GM19468 (cell line): ENCODE measurements at regions not wholly inside any gene's neighbourhood (a gene's known extent, or its start where the extent isn't known, plus 50 kb on each side); places are given as distances from the start of the nearest gene placed in this dataset.

ENCODE experiments used
- ATAC-seq: cut with Tn5 transposase; IDR thresholded peaks from one replicate; pipeline ENCODE4 v1.9.1; 2021; ENCODE audit warnings: mild to moderate bottlenecking, moderate library complexity, moderate number of reproducible peaks; ENCODE audit not compliant: unreplicated experiment; ENCODE audit errors: extremely low read depth

DNA sequence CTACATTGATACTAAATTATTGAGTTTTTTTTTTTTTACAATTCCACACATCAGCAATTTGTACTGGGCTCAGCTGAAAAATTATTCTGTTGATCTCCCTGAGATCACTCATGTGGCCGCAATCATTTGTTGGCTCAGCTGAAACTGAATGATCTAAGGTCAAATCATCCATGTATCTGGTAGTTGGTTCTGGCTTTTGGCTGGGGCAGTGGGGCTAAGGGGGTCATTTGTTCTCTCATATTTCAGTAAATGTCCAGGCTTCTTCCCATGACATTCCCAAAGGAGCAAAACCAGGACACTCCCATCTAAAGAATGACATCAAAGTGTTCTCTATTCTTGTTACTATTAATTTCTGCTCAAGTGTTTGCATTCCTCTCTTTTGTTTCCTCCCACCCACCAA lies 806.7 kb upstream of the ADGRL2 start:
- ATAC-seq, result no peak

DNA sequence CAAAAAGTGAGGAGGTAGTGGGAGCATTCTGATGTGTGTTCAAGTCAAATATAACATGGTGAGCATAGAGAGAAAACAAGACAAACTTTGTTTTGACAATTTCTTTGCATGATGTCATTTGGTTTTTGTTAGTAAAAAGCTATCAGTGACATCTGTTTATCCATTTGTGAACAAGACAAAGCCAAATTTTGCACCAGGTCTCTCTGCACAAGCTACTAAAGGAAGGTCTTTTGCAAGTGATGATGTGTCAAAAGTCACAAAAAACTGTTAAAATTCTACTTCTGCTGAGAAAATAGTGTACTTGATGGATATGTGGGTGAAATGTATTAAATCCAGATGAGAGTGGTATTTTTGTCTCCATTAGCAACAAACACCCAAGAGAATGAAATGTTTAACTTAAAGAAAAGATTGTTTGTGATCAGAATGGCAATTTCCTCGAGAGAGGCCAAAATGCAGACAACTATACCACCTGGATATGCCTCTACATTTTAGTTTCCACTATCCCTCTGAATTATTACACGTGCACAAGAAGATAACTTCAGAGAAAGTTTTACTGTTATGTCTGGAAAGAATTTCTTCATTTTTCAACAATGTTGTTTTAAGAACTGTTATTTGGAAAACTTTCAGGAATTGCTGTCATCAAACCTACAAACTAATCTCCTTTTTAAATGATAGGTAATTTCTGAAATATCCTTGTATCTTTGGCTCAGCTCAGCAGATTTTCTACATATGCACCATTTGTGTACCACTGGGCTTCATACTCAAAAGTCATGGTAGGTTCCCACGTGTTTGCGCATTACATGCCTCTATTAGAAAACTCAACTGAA lies 807.4 kb upstream of the ADGRL2 start:
- ATAC-seq, result no peak

DNA sequence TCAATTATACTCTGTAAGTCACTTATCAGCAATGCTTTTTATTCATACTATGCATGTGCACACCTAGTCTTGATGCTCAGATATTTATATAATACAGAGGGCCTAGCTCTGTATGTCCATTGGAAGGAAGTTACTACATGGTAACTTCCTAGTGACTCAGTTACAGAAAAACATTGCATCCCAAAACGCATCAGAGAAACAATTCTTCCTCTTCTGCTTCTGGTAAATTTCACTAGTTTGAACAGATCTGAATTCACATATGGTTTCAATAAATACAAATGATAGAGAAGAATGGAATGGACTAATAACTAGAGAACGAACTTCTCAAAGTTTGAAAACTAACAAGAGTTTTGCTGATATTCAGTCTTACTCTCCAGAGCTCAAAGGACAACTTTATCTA lies 811.3 kb upstream of the ADGRL2 start:
- no peak for ATAC-seq

DNA sequence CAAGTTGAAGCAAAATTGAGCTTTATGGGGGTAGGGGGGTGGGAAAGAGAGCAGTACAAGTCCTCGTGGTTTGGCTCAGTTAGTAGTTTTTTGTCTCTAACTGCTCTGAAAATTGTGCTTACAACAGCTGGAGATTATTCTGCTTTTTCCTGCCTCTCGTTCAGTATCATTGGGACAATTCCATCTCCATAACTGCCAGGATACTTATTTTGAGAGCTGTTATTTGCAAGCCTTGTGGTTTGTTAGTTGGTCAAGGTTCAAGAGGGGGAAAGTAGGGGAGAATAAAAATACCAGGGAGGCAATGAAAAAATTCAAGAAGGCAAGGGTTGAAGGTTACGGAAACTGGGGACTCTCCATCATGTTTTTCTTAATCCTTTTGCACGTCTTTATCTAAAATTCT lies 811.8 kb upstream of the ADGRL2 start:
- ATAC-seq, result no peak

DNA sequence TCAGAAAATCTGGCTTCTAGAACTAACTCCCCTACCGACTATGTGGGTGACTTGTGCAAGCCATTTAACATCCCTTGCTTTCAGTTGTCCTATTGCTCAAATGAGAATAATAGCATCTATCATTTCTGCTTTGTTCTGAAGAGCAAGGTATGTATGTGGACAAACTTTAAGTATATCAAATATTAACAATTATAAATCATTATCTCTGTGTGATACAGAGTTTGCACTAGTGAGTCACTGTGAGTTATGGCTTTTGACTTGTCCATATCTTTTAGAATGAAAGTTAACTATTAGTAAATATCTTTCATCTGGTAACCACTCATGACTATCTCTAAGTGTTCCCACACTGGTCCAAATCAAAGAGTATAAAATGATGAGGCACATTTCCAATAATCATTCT lies 812.9 kb upstream of the ADGRL2 start:
- no peak for ATAC-seq

DNA sequence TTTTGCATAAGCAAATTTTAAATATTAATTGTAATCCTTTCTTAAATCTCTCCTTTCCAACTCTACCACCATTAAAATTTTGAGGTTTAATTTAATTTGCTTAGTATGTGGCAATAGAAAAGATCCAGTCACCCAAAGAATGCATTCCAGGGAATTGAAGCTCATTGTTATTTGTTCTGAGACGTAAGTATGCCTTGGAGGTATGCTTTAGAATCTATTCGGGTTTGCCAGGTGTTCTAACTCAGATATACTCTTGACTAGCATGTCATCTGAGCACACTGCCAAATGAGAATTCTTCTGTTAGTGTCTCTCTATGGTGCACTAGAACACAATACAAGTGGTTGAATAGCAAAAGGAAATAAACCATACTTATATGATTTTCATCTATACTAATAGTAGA lies 813.6 kb upstream of the ADGRL2 start:
- ATAC-seq, result no peak

DNA sequence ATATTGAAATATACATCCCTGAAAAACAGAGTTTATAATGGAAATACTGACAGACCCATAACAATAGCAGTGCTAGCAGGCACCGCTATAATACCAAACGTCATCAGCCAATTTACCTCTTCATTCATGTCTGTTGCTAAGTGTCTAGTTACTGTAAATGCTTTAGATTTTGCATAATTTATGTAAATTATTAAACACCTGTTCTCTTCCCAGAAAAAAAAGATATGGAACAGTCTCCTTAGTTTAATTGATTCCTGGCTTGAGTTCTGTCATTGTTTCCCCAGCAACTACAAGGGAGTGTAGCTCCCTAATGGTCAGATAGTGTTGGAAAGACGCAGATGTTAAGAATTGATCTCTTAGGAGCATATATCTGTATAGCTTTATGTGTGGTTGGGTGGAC lies 817.9 kb upstream of the ADGRL2 start:
- ATAC-seq, result no peak

DNA sequence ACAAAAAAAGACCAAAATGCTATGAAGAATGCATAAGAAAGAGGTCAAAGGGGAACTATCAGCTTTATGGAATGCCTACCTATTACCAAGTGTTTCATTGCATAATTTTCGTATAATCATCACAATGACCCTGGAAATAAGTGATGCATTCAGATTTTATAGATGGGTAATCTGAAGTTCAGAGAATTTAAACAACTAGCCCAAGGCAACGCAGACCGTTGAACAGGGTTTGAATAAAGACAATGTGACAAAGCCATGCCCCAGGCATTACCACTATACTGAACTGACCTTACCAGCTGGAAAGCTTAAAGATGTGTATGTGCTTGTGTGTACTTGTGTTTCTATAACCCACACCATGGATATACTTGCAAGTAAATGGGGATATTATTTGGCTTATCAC lies 827.6 kb upstream of the ADGRL2 start:
- ATAC-seq, result no peak

DNA sequence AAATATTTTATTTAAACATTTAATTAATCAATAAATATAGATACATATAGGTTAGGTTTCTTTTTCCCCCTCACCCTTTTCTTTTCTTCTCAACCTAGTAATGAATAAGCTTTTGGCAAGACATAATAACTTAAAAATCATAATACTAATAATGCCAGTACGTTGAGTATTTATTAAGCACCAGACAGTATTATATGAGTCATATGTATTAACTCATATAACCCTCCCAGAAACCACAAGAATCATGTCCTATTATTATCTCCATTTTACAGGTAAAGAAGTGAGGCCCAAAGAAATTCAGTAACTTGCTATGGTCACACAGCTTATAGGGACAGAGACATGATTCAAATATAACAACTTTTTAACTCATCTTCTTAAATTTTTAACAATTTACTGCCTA lies 834.5 kb upstream of the ADGRL2 start:
- ATAC-seq, result no peak

DNA sequence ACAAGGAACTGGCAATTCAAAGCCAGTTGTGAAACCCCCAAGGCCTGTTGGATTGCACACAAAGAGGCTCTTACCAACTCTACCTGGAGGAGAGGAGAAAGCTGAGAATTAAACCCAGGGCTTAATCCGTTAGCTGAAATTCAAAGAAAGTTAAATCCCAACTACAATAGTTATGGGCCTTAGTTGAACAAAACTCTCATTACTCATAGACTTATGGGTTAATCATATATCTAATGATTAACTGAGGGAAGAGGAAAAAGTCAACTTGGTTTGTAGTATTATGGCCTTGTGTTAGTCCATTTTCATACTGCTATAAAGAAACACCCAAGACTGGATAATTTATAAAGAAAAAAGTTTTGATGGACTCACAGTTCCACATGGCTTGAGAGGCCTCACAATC lies 838.2 kb upstream of the ADGRL2 start:
- ATAC-seq, result no peak

DNA sequence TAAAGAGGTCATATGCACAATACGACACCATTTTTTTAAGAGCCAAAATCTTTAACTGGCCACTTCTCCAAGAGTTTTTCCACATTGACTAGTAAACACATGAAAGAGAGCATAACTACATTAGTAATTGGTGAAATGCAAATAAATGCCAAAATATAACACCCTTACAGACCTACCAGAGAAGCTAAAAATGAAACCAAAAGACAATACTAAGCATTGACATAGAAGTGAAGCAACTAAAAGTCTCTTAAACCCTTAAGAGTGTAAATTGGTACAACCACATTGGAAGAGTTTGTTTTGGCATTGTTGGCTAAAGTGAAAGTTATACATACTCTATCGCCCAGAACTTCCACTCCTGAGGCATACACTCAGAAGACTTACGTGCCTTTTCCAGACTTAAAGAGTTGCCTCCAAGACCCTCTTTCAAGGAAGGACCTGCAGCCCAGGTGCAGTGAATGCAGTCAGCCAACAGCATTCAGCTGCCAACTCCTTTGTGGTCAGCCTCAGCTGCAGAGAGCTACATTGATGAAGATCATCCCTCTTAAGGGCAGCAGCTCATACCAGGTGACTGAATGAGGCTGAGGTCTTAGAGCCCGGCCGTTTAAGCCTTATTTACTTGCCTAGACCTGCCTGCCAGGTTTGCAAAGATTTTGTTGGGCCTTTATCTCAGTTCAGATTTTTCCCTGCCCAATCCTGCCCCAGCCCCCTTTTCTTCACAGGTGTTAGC lies 839.1 kb upstream of the ADGRL2 start:
- ATAC-seq, result no peak

DNA sequence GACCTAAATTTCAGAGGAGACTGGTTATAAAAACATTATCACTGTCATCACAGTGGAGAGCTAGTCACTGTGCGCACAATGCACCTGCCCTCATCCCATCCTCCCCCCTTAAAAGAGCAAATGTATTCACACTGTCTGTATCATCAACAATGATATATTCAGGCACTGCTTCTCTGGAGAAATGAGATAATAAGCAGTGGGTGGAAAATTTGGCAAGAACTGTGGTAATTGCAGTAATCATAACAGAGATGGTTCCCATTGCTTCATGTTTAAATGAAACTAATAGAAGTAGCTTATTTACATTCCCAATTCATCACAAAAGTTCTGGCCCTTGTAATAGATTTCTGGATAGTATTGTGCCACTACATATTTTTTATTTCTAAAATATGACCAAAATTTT lies 867.4 kb upstream of the ADGRL2 start:
- no peak for ATAC-seq

DNA sequence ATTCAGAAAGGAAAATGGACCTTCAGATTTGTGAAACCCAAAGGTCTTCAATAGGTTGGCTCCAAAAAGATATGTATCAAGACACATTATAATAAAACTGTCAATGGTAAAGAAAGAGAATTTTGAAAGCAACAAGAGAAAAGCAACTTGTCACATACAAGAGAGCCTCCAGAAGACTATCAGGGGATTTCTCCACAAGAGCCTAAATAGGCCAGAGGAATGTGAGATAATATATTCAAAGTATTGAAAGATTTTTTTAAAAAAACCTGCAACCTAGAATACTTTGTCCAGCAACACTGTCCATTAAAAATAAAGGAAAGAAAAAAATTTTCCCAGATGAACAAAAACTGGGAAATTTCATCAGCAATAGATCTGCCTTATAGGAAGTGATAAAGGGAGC lies 869.6 kb upstream of the ADGRL2 start:
- no peak for ATAC-seq

DNA sequence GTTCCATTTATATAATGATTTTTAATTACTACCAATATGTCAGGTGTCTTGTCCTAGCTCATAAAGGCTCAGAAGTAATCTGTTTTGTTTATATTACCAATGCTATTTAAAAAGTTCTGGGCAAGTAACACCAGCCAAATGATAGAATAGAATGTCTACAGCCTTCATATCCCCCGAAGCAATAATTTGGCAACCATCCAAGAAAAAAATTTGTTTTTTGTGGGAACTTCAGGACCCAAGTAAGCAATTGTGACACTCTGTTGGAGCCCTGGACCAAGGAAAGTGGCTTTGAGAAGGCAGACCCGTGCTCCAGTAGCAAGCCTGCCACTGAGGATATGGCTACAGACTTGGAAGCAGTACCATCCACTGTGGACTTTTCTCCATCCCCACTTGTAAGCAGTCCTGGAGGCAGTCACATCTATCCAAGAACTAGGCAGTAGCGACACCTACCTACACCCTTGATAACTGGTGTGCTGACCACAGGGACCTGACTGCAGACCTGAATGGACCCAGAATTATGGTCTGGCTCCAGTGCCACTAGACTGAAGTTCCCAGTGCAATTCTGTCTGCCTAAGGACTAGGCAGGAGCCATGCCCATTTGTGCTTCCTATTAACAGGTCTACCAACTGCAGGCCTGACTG lies 870.7 kb upstream of the ADGRL2 start:
- no peak for ATAC-seq

DNA sequence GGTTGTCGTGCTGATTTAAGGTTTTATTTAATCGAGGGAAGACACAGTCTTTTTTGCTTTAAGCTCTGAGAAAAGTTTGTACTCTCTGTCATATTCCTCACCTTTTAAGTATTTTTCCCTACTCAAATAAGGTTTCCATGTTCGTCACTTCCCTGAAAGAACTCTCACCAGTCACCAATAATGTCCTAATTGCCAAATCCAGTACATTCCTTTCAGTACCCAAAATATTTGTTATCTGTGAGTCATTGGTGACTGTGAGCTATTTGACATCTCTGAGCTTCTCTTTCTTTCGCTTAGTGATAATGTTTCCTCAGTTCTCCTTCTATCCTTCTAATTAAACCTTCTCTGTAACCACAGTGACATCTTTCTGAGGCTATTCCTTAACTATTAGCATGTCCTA lies 874.2 kb upstream of the ADGRL2 start:
- ATAC-seq, result no peak

DNA sequence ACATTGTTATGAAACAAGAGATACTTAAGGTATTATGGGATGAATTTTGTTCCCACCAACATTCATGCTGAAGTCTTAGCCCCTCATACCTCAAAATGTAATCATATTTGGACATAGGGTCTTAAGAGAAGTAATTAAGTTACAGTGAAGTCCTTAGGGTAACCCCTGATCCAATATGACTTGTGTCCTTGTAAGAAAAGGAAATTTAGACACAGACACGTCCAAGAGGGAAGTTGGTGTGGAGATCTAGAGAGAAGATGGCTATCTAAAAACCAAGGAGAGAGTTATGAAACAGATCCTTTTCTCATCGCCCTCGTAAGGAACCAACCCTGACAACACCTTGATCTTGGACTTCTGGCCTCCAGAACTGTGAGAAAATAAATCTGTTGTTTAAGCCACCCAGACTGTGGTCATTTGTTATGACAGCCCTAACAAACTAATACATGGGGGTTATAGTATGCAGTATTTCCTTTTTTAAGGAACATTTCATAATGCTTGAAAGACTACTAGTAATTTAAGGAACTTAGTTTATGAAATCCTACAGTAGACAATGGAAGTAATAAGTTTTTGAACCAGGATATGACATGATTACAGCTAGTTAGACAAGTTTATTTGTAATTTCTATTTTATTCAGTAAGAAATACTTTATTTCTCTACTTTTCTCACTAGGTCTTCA lies 875.5 kb upstream of the ADGRL2 start:
- no peak for ATAC-seq

DNA sequence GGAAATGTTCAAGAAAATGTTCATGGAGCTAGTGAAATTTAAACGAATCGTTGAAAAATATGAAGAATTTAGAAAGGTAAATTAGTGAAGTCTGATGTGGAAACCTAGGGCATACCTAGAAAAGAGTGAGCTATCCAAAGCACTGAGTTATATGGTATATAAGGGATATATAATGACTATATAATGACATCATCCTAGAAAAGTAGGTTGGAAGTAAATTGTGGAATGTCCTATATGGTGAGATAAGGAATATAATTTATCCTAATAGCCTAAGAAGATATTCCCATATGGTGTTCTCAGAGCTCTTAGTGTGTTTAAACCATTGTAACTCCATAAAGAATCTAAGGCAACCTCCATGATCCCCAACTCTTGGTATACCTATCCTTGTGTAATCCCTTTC lies 876.4 kb upstream of the ADGRL2 start:
- no peak for ATAC-seq

DNA sequence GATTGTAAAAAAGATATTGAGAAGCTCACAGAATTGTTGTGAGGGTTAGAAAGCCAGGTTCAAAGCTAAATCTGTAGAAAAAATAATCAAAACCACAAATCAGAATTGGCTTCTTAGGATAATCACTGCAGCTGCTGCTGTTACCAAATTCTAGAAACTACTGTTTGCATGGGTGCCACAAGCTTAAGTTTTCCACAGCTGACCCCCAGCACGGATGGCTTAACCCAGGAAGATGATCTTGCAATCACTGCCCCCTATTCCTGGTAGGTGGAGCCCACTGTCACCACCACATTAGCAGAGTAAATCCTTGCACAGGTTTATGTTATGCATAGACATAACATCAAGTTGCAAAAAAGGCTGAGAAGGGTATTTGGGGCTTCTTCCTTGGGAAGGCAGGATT lies 877.8 kb upstream of the ADGRL2 start:
- no peak for ATAC-seq

DNA sequence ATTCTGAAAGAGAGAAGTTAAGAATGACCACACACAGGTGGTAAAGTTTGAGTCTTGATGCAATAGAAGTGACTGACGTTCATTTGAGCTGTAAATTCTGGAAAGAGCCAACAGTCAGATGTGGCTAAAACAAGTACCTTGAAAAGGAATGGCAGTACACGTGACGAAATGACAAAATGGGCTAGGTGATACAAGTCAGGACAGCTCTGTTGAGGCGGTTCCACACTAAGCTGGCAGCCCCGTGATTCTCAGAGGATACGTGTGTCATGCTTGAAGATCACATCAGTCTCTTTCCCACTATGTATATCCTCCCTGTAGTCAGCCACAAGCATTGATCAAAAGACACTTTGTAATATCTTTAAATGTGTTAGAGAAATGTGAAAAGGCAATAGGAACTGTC lies 881.3 kb upstream of the ADGRL2 start:
- no peak for ATAC-seq

DNA sequence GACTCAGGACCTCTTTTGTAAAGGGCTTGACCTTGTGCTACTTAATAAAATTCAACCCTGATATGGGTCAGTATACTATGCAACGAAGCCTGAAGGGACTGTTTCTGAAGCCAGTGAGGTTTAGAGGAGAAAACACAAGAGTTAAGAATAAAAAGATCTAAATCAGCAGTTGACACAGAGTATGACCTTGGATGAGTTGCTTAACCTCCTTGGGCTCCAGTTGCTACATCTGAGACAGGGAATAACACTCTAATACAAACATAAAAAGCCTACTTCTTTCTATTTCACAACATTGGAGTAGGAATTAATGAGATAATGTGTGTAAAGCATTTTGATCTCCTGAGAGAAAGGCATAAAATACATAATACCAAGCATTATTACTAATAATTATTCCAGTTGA lies 882.4 kb upstream of the ADGRL2 start:
- no peak for ATAC-seq

DNA sequence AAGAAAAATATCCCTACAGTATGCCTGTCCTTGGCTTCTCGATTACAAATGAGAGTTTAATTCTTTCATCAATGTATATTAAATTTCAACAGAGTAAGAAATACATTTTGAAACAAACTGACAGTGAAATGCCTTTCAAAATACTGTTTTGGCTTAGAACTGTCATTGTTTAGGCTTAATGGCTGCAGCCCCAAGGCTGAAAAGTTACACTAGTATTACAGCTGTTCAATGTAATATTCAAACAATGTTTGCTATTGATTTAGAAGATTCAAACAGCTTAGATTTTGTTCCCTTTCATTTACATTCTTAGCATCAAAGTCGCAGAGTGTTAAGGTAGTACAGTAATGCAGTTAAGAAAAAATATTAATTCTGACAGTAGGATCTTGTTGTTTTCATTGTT lies 882.9 kb upstream of the ADGRL2 start:
- ATAC-seq, result no peak
